DMS153 treated with DMSO at 0.1 percent for 48 hours (cell line): ENCODE measurements at regions not wholly inside any gene's neighbourhood (a gene's known extent, or its start where the extent isn't known, plus 50 kb on each side); places are given as distances from the start of the nearest gene placed in this dataset.

Experiments used
- DNase-seq: peaks from one replicate; lab custom pipeline; 2025; ENCODE audit not compliant: unreplicated experiment; lab: John Stamatoyannopoulos, UW

- DNase-seq, result no peak
Measured at GRCh38 chr5:3734632-3735031, 139.0 kb downstream of the IRX1 start.

- no peak for DNase-seq
Measured at GRCh38 chr5:3736466-3736865, 140.8 kb downstream of the IRX1 start.

GRCh38 chr5:3736926-3737325 is 141.3 kb downstream of the IRX1 start:
- no peak for DNase-seq

- DNase-seq, result no peak
Measured at GRCh38 chr5:3738919-3739318, 143.3 kb downstream of the IRX1 start.

GRCh38 chr5:3740546-3741373 is 145.1 kb downstream of the IRX1 start:
- DNase-seq, result no peak

GRCh38 chr5:3741374-3741770 is 145.7 kb downstream of the IRX1 start:
- DNase-seq, result no peak

- DNase-seq, result no peak
Measured at GRCh38 chr5:3742750-3743149, 147.1 kb downstream of the IRX1 start.

- DNase-seq, result no peak
Measured at GRCh38 chr5:3751846-3752245, 156.2 kb downstream of the IRX1 start.

GRCh38 chr5:3778000-3778550 is 182.4 kb downstream of the IRX1 start:
- DNase-seq, result no peak

- no peak for DNase-seq
Measured at GRCh38 chr5:3778945-3779344, 183.3 kb downstream of the IRX1 start.

- DNase-seq, result no peak
Measured at GRCh38 chr5:3780278-3780677, 184.6 kb downstream of the IRX1 start.

GRCh38 chr5:3780907-3781306 is 185.3 kb downstream of the IRX1 start:
- no peak for DNase-seq

- DNase-seq, result no peak
Measured at GRCh38 chr5:3784854-3785253, 189.2 kb downstream of the IRX1 start.

GRCh38 chr5:3786165-3786564 is 190.5 kb downstream of the IRX1 start:
- no peak for DNase-seq

- no peak for DNase-seq
Measured at GRCh38 chr5:3786891-3787430, 191.3 kb downstream of the IRX1 start.

GRCh38 chr5:3787604-3788003 is 192.0 kb downstream of the IRX1 start:
- no peak for DNase-seq

GRCh38 chr5:3789519-3790193 is 194.0 kb downstream of the IRX1 start:
- no peak for DNase-seq

- DNase-seq, result no peak
Measured at GRCh38 chr5:3793162-3793561, 197.5 kb downstream of the IRX1 start.

- DNase-seq, result no peak
Measured at GRCh38 chr5:3794611-3795010, 199.0 kb downstream of the IRX1 start.

GRCh38 chr5:3796736-3797135 is 201.1 kb downstream of the IRX1 start:
- no peak for DNase-seq

- no peak for DNase-seq
Measured at GRCh38 chr5:3801967-3802366, 206.3 kb downstream of the IRX1 start.

- DNase-seq, result no peak
Measured at GRCh38 chr5:3809455-3809854, 213.8 kb downstream of the IRX1 start.
